ENCODE measurements at regions not wholly inside any gene's neighbourhood (a gene's known extent, or its start where the extent isn't known, plus 50 kb on each side); places are given as distances from the start of the nearest gene placed in this dataset.

- Histone ChIP-seq H3K4me3 (ENCODE audit: low read length) (no peak overlapping the region), H3K27me3 (ENCODE audit: control insufficient read depth, insufficient read depth, low read length, poor library complexity, severe bottlenecking) (no peaks in the 10 kb centered on the region), H3K36me3 (ENCODE audit: control insufficient read depth, insufficient read depth, low read length) (no peaks in the 10 kb centered on the region), H3K4me1 (ENCODE audit: control insufficient read depth, insufficient read depth, low read length) (no peaks in the 10 kb centered on the region), H3K27ac (ENCODE audit: low read depth, low read length) (no peak overlapping the region), H3K9ac (ENCODE audit: extremely low read depth, low read length, poor library complexity, severe bottlenecking) (no peak overlapping the region), H3K9me3 (ENCODE audit: control insufficient read depth, low read length) (peaks cover 18% of the 10 kb centered on the region)
- Mint-ChIP-seq H3K9me3 (peaks cover 18% of the 10 kb centered on the region), H3K4me1 (peaks cover 18% of the 10 kb centered on the region), H3K27me3 (ENCODE audit: insufficient read depth) (no peaks in the 10 kb centered on the region), H3K4me3 (no peak overlapping the region), H3K27ac (no peak overlapping the region), H3K36me3 (ENCODE audit: low read depth) (peaks cover 2% of the 10 kb centered on the region)
- no peak for TF ChIP-seq CTCF (conservative IDR thresholded peaks at IDR 0.05)
- no peak for DNase-seq
- WGBS, 2 experiments (ENCODE audit: insufficient coverage in 1 of 2, insufficient read length in 1 of 2): 91 to 92% methylated on average over 28 to 38 of the region's 38 CpGs
Measured at GRCh38 chr16:87125206-87126155, 191.7 kb downstream of the C16orf95 start.

DNA sequence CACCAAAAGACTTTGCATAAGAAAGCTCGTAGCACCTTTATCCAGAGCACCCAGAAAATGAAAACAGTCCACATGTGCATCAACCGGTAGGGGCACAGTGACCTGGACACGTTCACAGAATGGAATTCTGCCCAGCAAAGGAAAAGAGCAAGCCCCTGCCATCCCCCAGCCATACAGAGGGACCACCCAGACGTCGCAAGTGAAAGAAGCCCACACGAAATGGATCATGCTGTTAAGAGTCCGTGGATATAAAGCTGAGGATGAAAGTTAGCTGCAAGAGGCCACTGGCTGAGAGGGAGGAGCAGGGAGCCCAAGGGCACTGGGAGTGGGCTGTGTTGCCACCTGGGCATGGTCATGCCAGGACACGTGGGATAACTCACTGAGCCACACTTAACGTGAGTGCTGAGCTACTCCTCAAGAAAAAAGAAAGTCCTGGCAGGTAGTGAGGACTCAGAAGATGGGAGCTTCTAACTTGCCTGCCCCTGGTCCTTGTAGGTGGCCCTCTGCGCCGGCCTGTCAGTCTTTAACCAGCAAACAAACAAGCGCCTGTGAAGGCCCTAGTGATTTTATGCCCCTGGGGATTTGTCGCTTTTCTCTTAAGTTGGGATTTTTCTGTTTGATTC lies 190.7 kb downstream of the C16orf95 start:
- no peak overlapping the region for H3K9ac ChIP-seq (ENCODE audit: extremely low read depth, low read length, poor library complexity, severe bottlenecking)
- H3K27me3 Mint-ChIP-seq (ENCODE audit: insufficient read depth): peaks cover 4% of the 10 kb centered on the region
- H3K4me1 Mint-ChIP-seq: peaks cover 18% of the 10 kb centered on the region
- WGBS, 2 experiments (ENCODE audit: insufficient coverage in 1 of 2, insufficient read length in 1 of 2): 81 to 82% methylated on average over 6 to 13 of the region's 13 CpGs
- H3K4me3 Mint-ChIP-seq: no peak overlapping the region
- peaks cover 2% of the 10 kb centered on the region for H3K36me3 Mint-ChIP-seq (ENCODE audit: low read depth)
- no peak for TF ChIP-seq CTCF (conservative IDR thresholded peaks at IDR 0.05)
- H3K36me3 ChIP-seq (ENCODE audit: control insufficient read depth, insufficient read depth, low read length): no peaks in the 10 kb centered on the region
- H3K4me1 ChIP-seq (ENCODE audit: control insufficient read depth, insufficient read depth, low read length): no peaks in the 10 kb centered on the region
- peaks cover 18% of the 10 kb centered on the region for H3K9me3 Mint-ChIP-seq
- DNase-seq: no peak
- H3K27ac ChIP-seq (ENCODE audit: low read depth, low read length): no peak overlapping the region
- H3K9me3 ChIP-seq (ENCODE audit: control insufficient read depth, low read length): peaks cover 18% of the 10 kb centered on the region
- H3K27ac Mint-ChIP-seq: no peak overlapping the region
- no peaks in the 10 kb centered on the region for H3K27me3 ChIP-seq (ENCODE audit: control insufficient read depth, insufficient read depth, low read length, poor library complexity, severe bottlenecking)
- H3K4me3 ChIP-seq (ENCODE audit: low read length): no peak overlapping the region

DNA sequence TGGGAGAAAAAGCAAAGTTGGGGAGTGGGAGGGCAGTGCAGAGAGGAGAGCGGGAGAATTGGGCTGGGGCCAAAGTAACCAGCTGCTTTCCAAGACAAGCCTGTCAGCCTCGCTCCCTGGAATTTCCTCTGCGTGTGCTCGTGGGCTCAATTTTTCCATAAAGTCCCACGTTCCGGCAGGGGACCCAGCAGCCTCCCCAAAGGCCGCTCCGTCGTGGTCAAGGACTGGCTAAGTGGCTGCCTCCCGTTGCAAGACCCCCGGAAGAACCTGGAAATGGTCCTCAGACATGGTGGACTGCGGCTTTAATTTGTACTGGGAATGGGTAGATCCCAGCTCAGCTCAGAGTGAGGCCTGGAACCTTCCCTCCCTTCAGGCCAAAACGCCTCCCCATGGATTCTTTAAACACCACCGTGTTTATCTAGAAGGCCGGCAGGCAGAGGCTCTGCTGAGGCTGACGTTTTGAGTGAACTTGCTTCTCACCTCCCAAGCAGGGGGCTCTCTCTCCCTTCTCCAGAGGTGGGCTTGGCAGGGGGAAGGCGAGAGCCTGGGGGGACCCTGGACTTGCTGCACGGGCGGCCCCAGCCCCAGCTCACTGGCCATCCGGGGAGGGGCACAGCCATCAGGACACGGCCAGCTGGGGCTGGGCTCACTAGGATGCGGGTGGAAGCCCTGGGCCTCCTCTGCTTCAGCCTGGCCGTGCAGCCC lies 190.0 kb downstream of the C16orf95 start:
- H3K27me3 ChIP-seq (ENCODE audit: control insufficient read depth, insufficient read depth, low read length, poor library complexity, severe bottlenecking): no peaks in the 10 kb centered on the region
- H3K9me3 Mint-ChIP-seq: peaks cover 18% of the 10 kb centered on the region
- H3K27ac ChIP-seq (ENCODE audit: low read depth, low read length): no peak overlapping the region
- H3K4me1 ChIP-seq (ENCODE audit: control insufficient read depth, insufficient read depth, low read length): peaks cover 3% of the 10 kb centered on the region
- no peak for DNase-seq
- no peak overlapping the region for H3K4me3 Mint-ChIP-seq
- H3K27me3 Mint-ChIP-seq (ENCODE audit: insufficient read depth): peaks cover 4% of the 10 kb centered on the region
- peaks cover 2% of the 10 kb centered on the region for H3K36me3 Mint-ChIP-seq (ENCODE audit: low read depth)
- WGBS, 2 experiments (ENCODE audit: insufficient coverage in 1 of 2, insufficient read length in 1 of 2): 71 to 76% methylated on average over 16 to 23 of the region's 23 CpGs
- H3K9ac ChIP-seq (ENCODE audit: extremely low read depth, low read length, poor library complexity, severe bottlenecking): no peak overlapping the region
- peaks cover 18% of the 10 kb centered on the region for H3K4me1 Mint-ChIP-seq
- no peak overlapping the region for H3K4me3 ChIP-seq (ENCODE audit: low read length)
- H3K27ac Mint-ChIP-seq: no peak overlapping the region
- H3K9me3 ChIP-seq (ENCODE audit: control insufficient read depth, low read length): peaks cover 18% of the 10 kb centered on the region
- TF ChIP-seq CTCF (conservative IDR thresholded peaks at IDR 0.05): no peak
- no peaks in the 10 kb centered on the region for H3K36me3 ChIP-seq (ENCODE audit: control insufficient read depth, insufficient read depth, low read length)

Measured in endodermal cell (in vitro differentiated cells).